ENCODE measurements at regions not wholly inside any gene's neighbourhood (a gene's known extent, or its start where the extent isn't known, plus 50 kb on each side); places are given as distances from the start of the nearest gene placed in this dataset.

GRCh38 chr10:130440494-130440893, 304.3 kb downstream of the GLRX3 start:
- no peaks in the 10 kb centered on the region for H3K36me3 ChIP-seq
- TF ChIP-seq CTCF (IDR thresholded peaks at IDR 0.05): no peak
- no peak overlapping the region for H3K27ac ChIP-seq
- no peaks in the 10 kb centered on the region for H3K27me3 ChIP-seq
- no peaks in the 10 kb centered on the region for H3K9me3 ChIP-seq
- no peak overlapping the region for H3K4me3 ChIP-seq (ENCODE audit: low read depth in 1 of 2, low read length in 1 of 2)
- no peaks in the 10 kb centered on the region for H3K4me1 ChIP-seq (ENCODE audit: control insufficient read depth in 1 of 2, insufficient read depth in 1 of 2, low read depth in 1 of 2, low read length in 1 of 2)

- H3K4me3 ChIP-seq (ENCODE audit: low read depth in 1 of 2, low read length in 1 of 2): no peak overlapping the region
- TF ChIP-seq CTCF (IDR thresholded peaks at IDR 0.05): no peak
- no peaks in the 10 kb centered on the region for H3K9me3 ChIP-seq
- H3K27me3 ChIP-seq: no peaks in the 10 kb centered on the region
- no peaks in the 10 kb centered on the region for H3K4me1 ChIP-seq (ENCODE audit: control insufficient read depth in 1 of 2, insufficient read depth in 1 of 2, low read depth in 1 of 2, low read length in 1 of 2)
- no peak overlapping the region for H3K27ac ChIP-seq
- H3K36me3 ChIP-seq: no peaks in the 10 kb centered on the region
Observed at GRCh38 chr10:130440971-130441370, 304.8 kb downstream of the GLRX3 start.

- TF ChIP-seq CTCF (IDR thresholded peaks at IDR 0.05): no peak
Observed at GRCh38 chr10:130443066-130443465, 306.9 kb downstream of the GLRX3 start.

GRCh38 chr10:130453036-130453720, 317.0 kb downstream of the GLRX3 start:
- H3K4me3 ChIP-seq (ENCODE audit: low read depth in 1 of 2, low read length in 1 of 2): no peak overlapping the region
- H3K36me3 ChIP-seq: no peaks in the 10 kb centered on the region
- no peaks in the 10 kb centered on the region for H3K9me3 ChIP-seq
- no peak overlapping the region for H3K27ac ChIP-seq
- no peaks in the 10 kb centered on the region for H3K4me1 ChIP-seq (ENCODE audit: control insufficient read depth in 1 of 2, insufficient read depth in 1 of 2, low read depth in 1 of 2, low read length in 1 of 2)
- no peak for TF ChIP-seq CTCF (IDR thresholded peaks at IDR 0.05)
- H3K27me3 ChIP-seq: no peaks in the 10 kb centered on the region

More at GRCh38 chr10:130443066-130443465, 306.9 kb downstream of the GLRX3 start:
- H3K27me3 ChIP-seq: no peaks in the 10 kb centered on the region
- no peaks in the 10 kb centered on the region for H3K9me3 ChIP-seq
- no peak overlapping the region for H3K27ac ChIP-seq
- no peak overlapping the region for H3K4me3 ChIP-seq (ENCODE audit: low read depth in 1 of 2, low read length in 1 of 2)
- H3K36me3 ChIP-seq: no peaks in the 10 kb centered on the region
- H3K4me1 ChIP-seq (ENCODE audit: control insufficient read depth in 1 of 2, insufficient read depth in 1 of 2, low read depth in 1 of 2, low read length in 1 of 2): no peaks in the 10 kb centered on the region

GRCh38 chr10:130453721-130454542, 317.7 kb downstream of the GLRX3 start:
- TF ChIP-seq CTCF (IDR thresholded peaks at IDR 0.05): no peak
- Histone ChIP-seq H3K4me3 (ENCODE audit: low read depth in 1 of 2, low read length in 1 of 2) (no peak overlapping the region), H3K27me3 (no peaks in the 10 kb centered on the region), H3K27ac (no peak overlapping the region), H3K36me3 (no peaks in the 10 kb centered on the region), H3K4me1 (ENCODE audit: control insufficient read depth in 1 of 2, insufficient read depth in 1 of 2, low read depth in 1 of 2, low read length in 1 of 2) (no peaks in the 10 kb centered on the region), H3K9me3 (no peaks in the 10 kb centered on the region)
